ENCODE measurements at regions not wholly inside any gene's neighbourhood (a gene's known extent, or its start where the extent isn't known, plus 50 kb on each side); places are given as distances from the start of the nearest gene placed in this dataset.
A peak's percentile ranks its signal among the peaks of the same experiment; 100 is the strongest.

DNA sequence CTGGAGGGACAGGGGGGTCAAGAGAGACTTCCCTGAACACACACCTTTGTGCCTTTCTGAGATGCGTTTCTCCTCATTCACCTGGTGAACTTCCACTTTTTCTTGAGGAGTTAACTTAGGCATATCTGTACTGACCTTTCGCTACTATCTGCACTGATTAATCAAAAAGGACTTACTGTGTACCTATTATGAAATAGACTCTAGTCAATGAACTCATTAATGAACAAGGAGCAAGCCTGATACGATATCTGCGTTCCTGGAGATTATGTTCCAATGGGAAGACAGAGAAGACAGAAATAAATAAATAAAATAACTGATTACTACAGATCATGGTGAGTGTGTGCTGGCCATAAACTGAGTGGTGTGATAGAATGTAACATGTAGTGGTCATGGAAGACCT is 157.2 kb upstream of the TBL1XR1 start:
- no peaks in the 10 kb centered on the region for H3K36me3 ChIP-seq
- DNase-seq: no peak
- no peaks in the 10 kb centered on the region for H3K9me3 ChIP-seq
- peaks cover 49 to 50% of the 10 kb centered on the region in 2 donors for H3K4me1 ChIP-seq
- no peaks in the 10 kb centered on the region for H3K27me3 ChIP-seq
- intact Hi-C loops (cut with DNase I; ENCODE audit: low total_unique reads) (no loop called here), in situ Hi-C loops (cut with MboI; ENCODE audit: low sequenced_read_pairs in 4 of 4) (loop anchor here in 3 of 4 donors (10.0 to 25.0 kb wide), 2 partner anchors 292 to 300 kb away; no protein-coding TSS in a partner anchor)
- TF ChIP-seq, protein P1, sequence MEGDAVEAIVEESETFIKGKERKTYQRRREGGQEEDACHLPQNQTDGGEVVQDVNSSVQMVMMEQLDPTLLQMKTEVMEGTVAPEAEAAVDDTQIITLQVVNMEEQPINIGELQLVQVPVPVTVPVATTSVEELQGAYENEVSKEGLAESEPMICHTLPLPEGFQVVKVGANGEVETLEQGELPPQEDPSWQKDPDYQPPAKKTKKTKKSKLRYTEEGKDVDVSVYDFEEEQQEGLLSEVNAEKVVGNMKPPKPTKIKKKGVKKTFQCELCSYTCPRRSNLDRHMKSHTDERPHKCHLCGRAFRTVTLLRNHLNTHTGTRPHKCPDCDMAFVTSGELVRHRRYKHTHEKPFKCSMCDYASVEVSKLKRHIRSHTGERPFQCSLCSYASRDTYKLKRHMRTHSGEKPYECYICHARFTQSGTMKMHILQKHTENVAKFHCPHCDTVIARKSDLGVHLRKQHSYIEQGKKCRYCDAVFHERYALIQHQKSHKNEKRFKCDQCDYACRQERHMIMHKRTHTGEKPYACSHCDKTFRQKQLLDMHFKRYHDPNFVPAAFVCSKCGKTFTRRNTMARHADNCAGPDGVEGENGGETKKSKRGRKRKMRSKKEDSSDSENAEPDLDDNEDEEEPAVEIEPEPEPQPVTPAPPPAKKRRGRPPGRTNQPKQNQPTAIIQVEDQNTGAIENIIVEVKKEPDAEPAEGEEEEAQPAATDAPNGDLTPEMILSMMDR (IDR thresholded peaks at IDR 0.05 in 4 of 5, conservative IDR thresholded peaks at IDR 0.05 in 1 of 5): no peak
- TF ChIP-seq POLR2A (IDR thresholded peaks at IDR 0.05): no peak
- no peak for ATAC-seq
- H3K4me3 ChIP-seq: no peak overlapping the region
- no peak overlapping the region for H3K27ac ChIP-seq

DNA sequence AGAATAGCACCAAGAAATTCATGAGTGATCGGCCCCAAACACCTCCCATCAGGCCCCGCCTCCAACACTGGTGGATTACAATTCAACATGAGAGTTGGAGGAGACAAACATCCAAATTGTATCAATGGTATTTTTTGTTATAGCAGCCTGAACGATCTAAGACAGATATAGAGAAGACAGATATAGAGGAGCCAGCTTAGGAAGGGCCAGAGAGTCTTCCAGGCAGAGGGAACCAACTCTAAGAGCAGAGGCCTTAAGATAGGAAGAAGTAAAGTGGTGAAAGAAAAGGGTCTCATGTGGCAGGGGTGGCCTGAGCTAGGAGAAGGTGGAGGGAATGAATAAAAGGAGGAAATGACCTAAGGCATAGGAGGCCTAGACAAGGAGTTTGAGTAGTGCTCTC is 158.8 kb upstream of the TBL1XR1 start:
- intact Hi-C loops (cut with DNase I; ENCODE audit: low total_unique reads) (loop anchor here (5.0 kb wide), 5 partner anchors 111 to 461 kb away; no protein-coding TSS in a partner anchor), in situ Hi-C loops (cut with MboI; ENCODE audit: low sequenced_read_pairs in 4 of 4) (loop anchor here in 3 of 4 donors (10.0 to 25.0 kb wide), 2 partner anchors 294 to 301 kb away; no protein-coding TSS in a partner anchor)
- ATAC-seq (no peak), DNase-seq (no peak)
- Histone ChIP-seq H3K4me3 (no peak overlapping the region), H3K4me1 (peaks cover 61 to 62% of the 10 kb centered on the region in 2 donors), H3K27ac (peak overlapping the region in 3 of 4 donors; percentile 87 to 92 (median 88)), H3K36me3 (no peaks in the 10 kb centered on the region), H3K9me3 (no peaks in the 10 kb centered on the region), H3K27me3 (no peaks in the 10 kb centered on the region)
- TF ChIP-seq, protein P1 (IDR thresholded peaks at IDR 0.05 in 4 of 5, conservative IDR thresholded peaks at IDR 0.05 in 1 of 5): no peak
- no peak for TF ChIP-seq POLR2A (IDR thresholded peaks at IDR 0.05)

DNA sequence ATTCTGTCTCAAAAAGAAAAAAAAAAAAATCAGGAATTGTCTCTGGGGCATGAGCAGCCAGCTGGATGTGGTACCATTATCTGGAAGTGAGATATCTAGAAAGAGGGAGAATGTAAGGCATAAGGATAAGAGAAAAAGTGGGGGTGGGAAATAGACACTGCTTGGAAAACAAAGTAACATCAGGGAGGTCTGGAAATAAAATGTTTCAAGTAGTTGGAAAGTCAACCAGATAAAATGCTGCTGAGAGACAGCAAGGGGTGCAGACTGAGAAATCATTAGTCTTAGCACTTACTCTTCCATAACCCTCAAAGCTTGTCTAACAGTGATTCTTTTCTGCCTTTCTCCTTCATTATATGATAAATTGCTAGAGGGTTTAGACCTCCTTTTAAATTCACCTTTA is 159.7 kb upstream of the TBL1XR1 start:
- Histone ChIP-seq H3K36me3 (no peaks in the 10 kb centered on the region), H3K27ac (peak overlapping the region; percentile 84 to 92 (median 88)), H3K4me3 (no peak overlapping the region), H3K4me1 (peaks cover 56 to 59% of the 10 kb centered on the region in 2 donors), H3K9me3 (no peaks in the 10 kb centered on the region), H3K27me3 (no peaks in the 10 kb centered on the region)
- in situ Hi-C loops (cut with MboI; ENCODE audit: low sequenced_read_pairs in 4 of 4) (loop anchor here in 3 of 4 donors (10.0 to 25.0 kb wide), 2 partner anchors 295 to 302 kb away; no protein-coding TSS in a partner anchor), intact Hi-C loops (cut with DNase I; ENCODE audit: low total_unique reads) (loop anchor here (5.0 kb wide), 5 partner anchors 110 to 460 kb away; no protein-coding TSS in a partner anchor)
- ATAC-seq: no peak
- no peak for DNase-seq
- TF ChIP-seq POLR2A (IDR thresholded peaks at IDR 0.05): no peak
- TF ChIP-seq, protein P1 (IDR thresholded peaks at IDR 0.05 in 4 of 5, conservative IDR thresholded peaks at IDR 0.05 in 1 of 5): no peak

DNA sequence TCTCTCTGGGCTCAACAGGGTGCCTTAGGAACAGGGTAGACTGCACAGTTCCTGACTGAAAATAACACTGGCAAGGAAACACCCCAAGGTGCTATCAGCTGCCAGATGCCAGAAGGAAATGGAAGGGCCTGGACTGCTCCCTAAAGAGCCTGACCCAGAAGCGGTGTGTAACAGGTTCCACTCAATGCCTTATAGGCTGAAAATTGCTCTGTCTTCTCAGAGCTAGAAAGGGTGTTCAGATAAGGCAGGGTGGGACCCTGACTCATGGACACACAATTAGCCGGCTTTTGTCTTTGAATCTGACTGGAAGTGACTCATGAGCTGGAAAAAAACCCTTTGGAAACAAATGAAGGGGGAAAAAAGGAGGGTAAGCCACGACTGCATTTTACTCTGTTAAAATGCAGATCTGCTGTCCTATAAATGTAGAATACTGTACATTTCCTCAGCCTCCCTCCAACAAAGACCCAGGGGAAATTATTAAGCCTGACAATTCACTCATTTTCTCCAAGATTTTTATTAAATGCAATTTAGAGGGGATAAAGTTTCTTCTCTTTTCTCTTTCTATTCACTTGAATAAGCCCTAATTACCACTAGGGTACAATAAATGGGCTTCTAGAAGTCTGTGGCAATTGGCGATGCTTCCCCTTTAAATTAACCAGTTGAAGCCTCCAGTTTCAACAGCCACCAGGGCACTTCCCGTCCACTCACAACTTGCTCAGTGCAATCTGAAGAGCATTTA is 160.2 kb upstream of the TBL1XR1 start:
- Histone ChIP-seq H3K4me1 (peaks cover 50 to 57% of the 10 kb centered on the region in 2 donors), H3K9me3 (no peaks in the 10 kb centered on the region), H3K36me3 (no peaks in the 10 kb centered on the region), H3K4me3 (peak overlapping the region; percentile 36 to 53 (median 42)), H3K27ac (peak overlapping the region; percentile 84 to 92 (median 88)), H3K27me3 (no peaks in the 10 kb centered on the region)
- TF ChIP-seq, protein P1 (IDR thresholded peaks at IDR 0.05 in 4 of 5, conservative IDR thresholded peaks at IDR 0.05 in 1 of 5): no peak
- DNase-seq: peak in 1 of 2 donors; percentile 42
- ATAC-seq: peak; percentile 8 to 11
- intact Hi-C loops (cut with DNase I; ENCODE audit: low total_unique reads) (loop anchor here (1.0 to 5.0 kb wide), 6 partner anchors 63 to 460 kb away; no protein-coding TSS in a partner anchor), in situ Hi-C loops (cut with MboI; ENCODE audit: low sequenced_read_pairs in 4 of 4) (loop anchor here in 3 of 4 donors (10.0 to 25.0 kb wide), 2 partner anchors 295 to 303 kb away; no protein-coding TSS in a partner anchor)
